CD4-positive, alpha-beta memory T cell (primary cell): ENCODE measurements at regions not wholly inside any gene's neighbourhood (a gene's known extent, or its start where the extent isn't known, plus 50 kb on each side); places are given as distances from the start of the nearest gene placed in this dataset.

Experiments
- CTCF ChIA-PET: fragments of 350-600 bp; sonication (Branson Sonifier 250); formaldehyde crosslinking; loops from one replicate; lab custom pipeline; 2021; ENCODE audit warnings: inconsistent platforms; ENCODE audit not compliant: partially characterized antibody; lab: Charles Lee
- POLR2A ChIA-PET: fragments of 350-600 bp; sonication (Branson Sonifier 250); formaldehyde crosslinking; loops from one replicate; lab custom pipeline; 2021; ENCODE audit not compliant: partially characterized antibody; lab: Charles Lee
- DNase-seq, 5 donors: peaks; one replicate each; pipeline versions ENCODE4 v3.0.0 to v3.0.0-alpha.2; 2020 to 2022; ENCODE audit warnings: mixed read lengths in 1 of 5
- H3K27ac ChIP-seq: one replicate; pipeline ENCODE4 v1.7.0; 2013; ENCODE audit warnings: low read depth, low read length
- H3K27me3 ChIP-seq: 2 replicates; pipeline ENCODE4 v1.7.0; 2013; ENCODE audit warnings: mild to moderate bottlenecking, low read length, moderate library complexity; ENCODE audit not compliant: insufficient read depth
- H3K36me3 ChIP-seq: 2 replicates; pipeline ENCODE4 v1.7.0; 2013; ENCODE audit warnings: mild to moderate bottlenecking, low read length, moderate library complexity; ENCODE audit not compliant: insufficient read depth
- H3K4me1 ChIP-seq: 2 replicates; pipeline ENCODE4 v1.7.0; 2013; ENCODE audit warnings: mild to moderate bottlenecking, low read length, moderate library complexity; ENCODE audit not compliant: insufficient read depth
- H3K4me3 ChIP-seq, 2 donors: one replicate each; pipeline ENCODE4 v1.7.0; 2013; ENCODE audit warnings: low read length in 2 of 2, mild to moderate bottlenecking in 1 of 2
- H3K9me3 ChIP-seq, 2 donors: one replicate each; pipeline ENCODE4 v1.7.0; 2013; ENCODE audit warnings: low read length in 2 of 2, control low read depth in 1 of 2; ENCODE audit not compliant: control insufficient read depth in 1 of 2
- H3K27ac Mint-ChIP-seq, 7 donors: one replicate each; pipeline ENCODE4 v1.8.0; 2020 to 2021; ENCODE audit warnings: mixed read lengths in 7 of 7, mild to moderate bottlenecking in 6 of 7, inconsistent platforms in 3 of 7, moderate library complexity in 3 of 7
- H3K27me3 Mint-ChIP-seq, 2 donors: one replicate each; pipeline ENCODE4 v1.8.0; 2020 to 2021; ENCODE audit warnings: mixed read lengths in 2 of 2
- H3K36me3 Mint-ChIP-seq, 2 donors: one replicate each; pipeline ENCODE4 v1.8.0; 2020 to 2021; ENCODE audit warnings: mixed read lengths in 2 of 2, inconsistent platforms in 1 of 2, mild to moderate bottlenecking in 1 of 2
- H3K4me1 Mint-ChIP-seq, 4 donors: one replicate each; pipeline ENCODE4 v1.8.0; 2020 to 2021; ENCODE audit warnings: mixed read lengths in 4 of 4, mild to moderate bottlenecking in 1 of 4
- H3K4me3 Mint-ChIP-seq, 8 donors: one replicate each; pipeline ENCODE4 v1.8.0; 2020 to 2021; ENCODE audit warnings: mixed read lengths in 8 of 8, mild to moderate bottlenecking in 7 of 8, moderate library complexity in 6 of 8, inconsistent platforms in 3 of 8
- H3K9me3 Mint-ChIP-seq, 8 donors: one replicate each; pipeline ENCODE4 v1.8.0; 2020 to 2021; ENCODE audit warnings: mixed read lengths in 8 of 8, mild to moderate bottlenecking in 5 of 8, inconsistent platforms in 3 of 8, moderate library complexity in 1 of 8
- intact Hi-C: fragments of 100-400 bp; cut with micrococcal nuclease; formaldehyde crosslinking; loops from one replicate; pipeline ENCODE4 v1.15.1; 2023

- DNase-seq = no peak
- Mint-ChIP-seq H3K4me1 (peaks cover 0 to 2% (median 0%) of the 10 kb centered on the region in 4 donors), H3K27me3 (no peaks in the 10 kb centered on the region), H3K27ac (no peak overlapping the region), H3K4me3 (no peak overlapping the region), H3K9me3 (peaks cover 0 to 2% (median 0%) of the 10 kb centered on the region in 8 donors), H3K36me3 (no peaks in the 10 kb centered on the region)
- ChIA-PET CTCF (no interaction called here), POLR2A (no interaction called here)
- Histone ChIP-seq H3K27ac (no peak overlapping the region), H3K27me3 (no peaks in the 10 kb centered on the region), H3K4me1 (no peaks in the 10 kb centered on the region), H3K9me3 (no peaks in the 10 kb centered on the region), H3K36me3 (no peaks in the 10 kb centered on the region), H3K4me3 (no peak overlapping the region)
- intact Hi-C loops = no loop called here
These were observed 465.0 kb upstream of the ATP2B1 start for GRCh38 chr12:90173499-90174197.

GRCh38 chr12:90172524-90172923 lies 463.9 kb upstream of the ATP2B1 start:
- Mint-ChIP-seq H3K9me3 (peaks cover 0 to 2% (median 0%) of the 10 kb centered on the region in 8 donors), H3K4me3 (no peak overlapping the region), H3K27me3 (no peaks in the 10 kb centered on the region), H3K4me1 (peaks cover 0 to 2% (median 0%) of the 10 kb centered on the region in 4 donors), H3K36me3 (no peaks in the 10 kb centered on the region), H3K27ac (no peak overlapping the region)
- no peaks in the 10 kb centered on the region for H3K36me3 ChIP-seq
- no peak for DNase-seq
- ChIA-PET CTCF (no interaction called here), POLR2A (no interaction called here)
- no peaks in the 10 kb centered on the region for H3K4me1 ChIP-seq
- no peak overlapping the region for H3K4me3 ChIP-seq
- intact Hi-C loops = no loop called here
- no peaks in the 10 kb centered on the region for H3K9me3 ChIP-seq
- no peak overlapping the region for H3K27ac ChIP-seq
- H3K27me3 ChIP-seq = no peaks in the 10 kb centered on the region

GRCh38 chr12:90170740-90171139 lies 462.1 kb upstream of the ATP2B1 start:
- intact Hi-C loops = no loop called here
- H3K4me1 Mint-ChIP-seq = peaks cover 0 to 2% (median 0%) of the 10 kb centered on the region in 4 donors
- Histone ChIP-seq H3K9me3 (no peaks in the 10 kb centered on the region), H3K4me1 (no peaks in the 10 kb centered on the region), H3K27me3 (no peaks in the 10 kb centered on the region), H3K36me3 (no peaks in the 10 kb centered on the region), H3K4me3 (no peak overlapping the region), H3K27ac (no peak overlapping the region)
- peak overlapping the region in 1 of 7 donors; percentile 57 for H3K27ac Mint-ChIP-seq
- ChIA-PET POLR2A (no interaction called here), CTCF (no interaction called here)
- DNase-seq = no peak
- H3K4me3 Mint-ChIP-seq = no peak overlapping the region
- H3K9me3 Mint-ChIP-seq = peaks cover 0 to 2% (median 0%) of the 10 kb centered on the region in 8 donors
- no peaks in the 10 kb centered on the region for H3K27me3 Mint-ChIP-seq
- H3K36me3 Mint-ChIP-seq = no peaks in the 10 kb centered on the region

- Histone ChIP-seq H3K27me3 (no peaks in the 10 kb centered on the region), H3K9me3 (no peaks in the 10 kb centered on the region), H3K4me1 (no peaks in the 10 kb centered on the region), H3K27ac (no peak overlapping the region), H3K4me3 (no peak overlapping the region), H3K36me3 (no peaks in the 10 kb centered on the region)
- H3K27ac Mint-ChIP-seq = no peak overlapping the region
- H3K4me1 Mint-ChIP-seq = no peaks in the 10 kb centered on the region
- intact Hi-C loops = no loop called here
- CTCF ChIA-PET = no interaction called here
- H3K4me3 Mint-ChIP-seq = no peak overlapping the region
- no peaks in the 10 kb centered on the region for H3K36me3 Mint-ChIP-seq
- no peaks in the 10 kb centered on the region for H3K27me3 Mint-ChIP-seq
- POLR2A ChIA-PET = no interaction called here
- no peak for DNase-seq
- peaks cover 0 to under 1% (median 0%) of the 10 kb centered on the region in 8 donors for H3K9me3 Mint-ChIP-seq
These were observed 459.0 kb upstream of the ATP2B1 start for GRCh38 chr12:90167518-90168208.

- H3K27ac Mint-ChIP-seq = no peak overlapping the region
- Histone ChIP-seq H3K4me1 (no peaks in the 10 kb centered on the region), H3K27me3 (no peaks in the 10 kb centered on the region), H3K27ac (no peak overlapping the region), H3K36me3 (no peaks in the 10 kb centered on the region), H3K4me3 (no peak overlapping the region), H3K9me3 (no peaks in the 10 kb centered on the region)
- H3K4me1 Mint-ChIP-seq = no peaks in the 10 kb centered on the region
- H3K36me3 Mint-ChIP-seq = no peaks in the 10 kb centered on the region
- ChIA-PET POLR2A (no interaction called here), CTCF (interaction anchor here (4.4 kb wide), 1 partner anchor 622 kb away, joined by 21 read pairs; no protein-coding TSS in a partner anchor)
- DNase-seq = no peak
- H3K27me3 Mint-ChIP-seq = no peaks in the 10 kb centered on the region
- no peak overlapping the region for H3K4me3 Mint-ChIP-seq
- intact Hi-C loops = no loop called here
- peaks cover 0 to 5% (median 0%) of the 10 kb centered on the region in 8 donors for H3K9me3 Mint-ChIP-seq
These were observed 458.0 kb upstream of the ATP2B1 start for GRCh38 chr12:90166671-90167070.

- ChIA-PET CTCF (interaction anchor here (4.4 kb wide), 1 partner anchor 622 kb away, joined by 21 read pairs; no protein-coding TSS in a partner anchor), POLR2A (no interaction called here)
- DNase-seq = no peak
- no peaks in the 10 kb centered on the region for H3K9me3 ChIP-seq
- no peak overlapping the region for H3K4me3 ChIP-seq
- H3K36me3 ChIP-seq = no peaks in the 10 kb centered on the region
- intact Hi-C loops = no loop called here
- H3K27ac Mint-ChIP-seq = peak overlapping the region in 1 of 7 donors; percentile 7
- no peaks in the 10 kb centered on the region for H3K36me3 Mint-ChIP-seq
- no peaks in the 10 kb centered on the region for H3K27me3 Mint-ChIP-seq
- peaks cover 0 to 5% (median 0%) of the 10 kb centered on the region in 8 donors for H3K9me3 Mint-ChIP-seq
- no peaks in the 10 kb centered on the region for H3K4me1 Mint-ChIP-seq
- H3K27me3 ChIP-seq = no peaks in the 10 kb centered on the region
- peak overlapping the region in 1 of 8 donors; percentile 21 for H3K4me3 Mint-ChIP-seq
- no peak overlapping the region for H3K27ac ChIP-seq
- no peaks in the 10 kb centered on the region for H3K4me1 ChIP-seq
These were observed 457.4 kb upstream of the ATP2B1 start for GRCh38 chr12:90166012-90166411.

- Mint-ChIP-seq H3K4me1 (no peaks in the 10 kb centered on the region), H3K27ac (no peak overlapping the region), H3K27me3 (no peaks in the 10 kb centered on the region), H3K4me3 (no peak overlapping the region), H3K36me3 (no peaks in the 10 kb centered on the region), H3K9me3 (peaks cover 0 to 5% (median 0%) of the 10 kb centered on the region in 8 donors)
- POLR2A ChIA-PET = no interaction called here
- no peaks in the 10 kb centered on the region for H3K4me1 ChIP-seq
- CTCF ChIA-PET = interaction anchor here (4.4 kb wide), 1 partner anchor 620 kb away, joined by 21 read pairs; no protein-coding TSS in a partner anchor
- H3K27ac ChIP-seq = no peak overlapping the region
- no peaks in the 10 kb centered on the region for H3K27me3 ChIP-seq
- H3K4me3 ChIP-seq = no peak overlapping the region
- no peaks in the 10 kb centered on the region for H3K9me3 ChIP-seq
- no peak for DNase-seq
- no peaks in the 10 kb centered on the region for H3K36me3 ChIP-seq
- intact Hi-C loops = no loop called here
These were observed 455.3 kb upstream of the ATP2B1 start for GRCh38 chr12:90163975-90164374.
